Common myeloid progenitor, CD34-positive (primary cell): ENCODE measurements at regions not wholly inside any gene's neighbourhood (a gene's known extent, or its start where the extent isn't known, plus 50 kb on each side); places are given as distances from the start of the nearest gene placed in this dataset.

Experiments
- CTCF ChIA-PET: fragments of 350-600 bp; sonication (Branson Sonifier 250); formaldehyde crosslinking; loops from one replicate; lab custom pipeline; 2021; ENCODE audit warnings: antibody characterized with exemption; lab: Charles Lee
- POLR2A ChIA-PET: fragments of 350-600 bp; sonication (Branson Sonifier 250); formaldehyde crosslinking; loops from one replicate; lab custom pipeline; 2021; ENCODE audit warnings: antibody characterized with exemption; lab: Charles Lee
- DNase-seq, 3 donors: peaks; one replicate each; pipeline versions ENCODE4 v3.0.0 to v3.0.0-alpha.2; 2013
- H3K27ac ChIP-seq, 2 experiments: 1 replicate in 1 of 2; 2 replicates in 1 of 2; pipeline ENCODE4 v1.7.0; 2013; ENCODE audit warnings: inconsistent platforms in 2 of 2, low read length in 2 of 2, mild to moderate bottlenecking in 2 of 2, low read depth in 1 of 2, moderate library complexity in 1 of 2; ENCODE audit not compliant: severe bottlenecking in 2 of 2, insufficient read depth in 1 of 2, poor library complexity in 1 of 2
- H3K27me3 ChIP-seq, 5 experiments: replicated peaks in 2 of 5; 1 replicate in 3 of 5; 2 replicates in 2 of 5; pipeline versions ENCODE4 v1.6.1 to v1.7.0; 2013; ENCODE audit warnings: low read length in 4 of 5, mild to moderate bottlenecking in 2 of 5, moderate library complexity in 2 of 5, inconsistent platforms in 1 of 5; ENCODE audit not compliant: insufficient read depth in 5 of 5, control insufficient read depth in 4 of 5
- H3K36me3 ChIP-seq, 4 experiments: 1 replicate in 2 of 4; 2 replicates in 2 of 4; pipeline versions ENCODE4 v1.6.1 to v1.7.0; 2013; ENCODE audit warnings: low read length in 3 of 4, control low read depth in 1 of 4, mild to moderate bottlenecking in 1 of 4; ENCODE audit not compliant: control insufficient read depth in 4 of 4, insufficient read depth in 4 of 4
- H3K4me1 ChIP-seq, 4 experiments: 1 replicate in 3 of 4; 2 replicates in 1 of 4; pipeline versions ENCODE4 v1.6.1 to v1.7.1; 2013; ENCODE audit warnings: low read length in 3 of 4, mild to moderate bottlenecking in 3 of 4, control low read depth in 1 of 4, inconsistent platforms in 1 of 4, moderate library complexity in 1 of 4; ENCODE audit not compliant: control insufficient read depth in 4 of 4, insufficient read depth in 4 of 4; ENCODE audit errors: control extremely low read depth in 1 of 4
- H3K4me3 ChIP-seq, 7 experiments: 1 replicate in 4 of 7; 2 replicates in 3 of 7; pipeline versions ENCODE4 v1.5.1 to v1.7.0; 2013; ENCODE audit warnings: mild to moderate bottlenecking in 7 of 7, low read length in 6 of 7, moderate library complexity in 6 of 7, inconsistent platforms in 2 of 7, low read depth in 2 of 7, control low read depth in 1 of 7; ENCODE audit not compliant: insufficient read depth in 4 of 7, control insufficient read depth in 1 of 7; ENCODE audit errors: extremely low read depth in 1 of 7
- H3K9me3 ChIP-seq, 5 experiments: 1 replicate in 4 of 5; 2 replicates in 1 of 5; pipeline versions ENCODE4 v1.6.1 to v1.7.1; 2013; ENCODE audit warnings: low read length in 4 of 5, mild to moderate bottlenecking in 2 of 5, inconsistent platforms in 1 of 5, low read depth in 1 of 5, moderate library complexity in 1 of 5; ENCODE audit not compliant: control insufficient read depth in 4 of 5, insufficient read depth in 2 of 5; ENCODE audit errors: control extremely low read depth in 1 of 5
- WGBS: methylation state at CpG from one replicate; pipeline ENCODE4 v1.1.5; 2013; ENCODE audit not compliant: insufficient coverage; 5-methylcytosine and 5-hydroxymethylcytosine counted together

GRCh38 chr6:106035655-106036054, 50.5 kb upstream of the PRDM1 start:
- H3K4me3 ChIP-seq = no peak overlapping the region
- ChIA-PET CTCF (no interaction called here), POLR2A (no interaction called here)
- H3K27me3 ChIP-seq = no peaks in the 10 kb centered on the region
- 100% methylated on average over 1 of the region's 2 CpGs for WGBS
- H3K36me3 ChIP-seq = no peaks in the 10 kb centered on the region
- H3K27ac ChIP-seq = no peak overlapping the region
- no peak for DNase-seq
- H3K4me1 ChIP-seq = no peaks in the 10 kb centered on the region
- peaks cover 4 to 22% (median 8%) of the 10 kb centered on the region in 5 experiments for H3K9me3 ChIP-seq

- no peaks in the 10 kb centered on the region for H3K27me3 ChIP-seq
- H3K36me3 ChIP-seq = no peaks in the 10 kb centered on the region
- peaks cover 4 to 22% (median 8%) of the 10 kb centered on the region in 5 experiments for H3K9me3 ChIP-seq
- H3K4me3 ChIP-seq = no peak overlapping the region
- WGBS = no CpG with 5 or more reads among the region's 2 CpGs
- no peaks in the 10 kb centered on the region for H3K4me1 ChIP-seq
- no peak overlapping the region for H3K27ac ChIP-seq
- CTCF ChIA-PET = interaction anchor here (1.5 kb wide), 1 partner anchor 10 kb away, joined by 3 read pairs; no protein-coding TSS in a partner anchor
- POLR2A ChIA-PET = no interaction called here
- no peak for DNase-seq
Measured at GRCh38 chr6:106033806-106034205, 52.3 kb upstream of the PRDM1 start.

DNA sequence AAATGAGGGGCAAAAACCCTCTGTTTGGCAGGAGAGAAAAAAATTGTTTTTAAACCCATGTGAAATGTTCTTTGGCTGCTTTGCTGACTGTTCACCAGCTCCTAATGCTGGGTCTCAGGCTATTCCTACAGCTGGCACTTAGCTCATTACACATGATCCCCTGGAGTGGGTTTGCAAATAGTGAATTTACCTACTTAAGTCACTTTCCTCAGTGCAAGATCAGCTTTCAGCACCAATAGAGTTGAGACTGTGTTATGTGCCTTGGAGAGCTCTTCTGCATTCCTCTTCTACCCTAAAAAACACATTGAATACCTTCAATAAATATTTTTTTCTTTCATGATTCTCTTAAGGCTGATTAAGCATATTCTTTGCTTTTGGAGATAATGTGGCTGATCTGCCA, 58.4 kb upstream of the PRDM1 start:
- Histone ChIP-seq H3K9me3 (no peaks in the 10 kb centered on the region), H3K27ac (no peak overlapping the region), H3K36me3 (no peaks in the 10 kb centered on the region), H3K4me1 (no peaks in the 10 kb centered on the region), H3K4me3 (no peak overlapping the region), H3K27me3 (peaks cover 0 to 14% (median 3%) of the 10 kb centered on the region in 5 experiments)
- CTCF ChIA-PET = no interaction called here
- DNase-seq = no peak
- POLR2A ChIA-PET = no interaction called here

GRCh38 chr6:106026748-106027715, 59.1 kb upstream of the PRDM1 start:
- H3K9me3 ChIP-seq = no peaks in the 10 kb centered on the region
- 33% methylated on average over 9 of the region's 17 CpGs for WGBS
- ChIA-PET CTCF (interaction anchor here (0.7 kb wide), 1 partner anchor 259 kb away, joined by 3 read pairs; no protein-coding TSS in a partner anchor), POLR2A (no interaction called here)
- no peaks in the 10 kb centered on the region for H3K4me1 ChIP-seq
- H3K27me3 ChIP-seq = peaks cover 0 to 14% (median 3%) of the 10 kb centered on the region in 5 experiments
- H3K36me3 ChIP-seq = no peaks in the 10 kb centered on the region
- H3K27ac ChIP-seq = no peak overlapping the region
- H3K4me3 ChIP-seq = peak overlapping the region in 1 of 7 experiments; percentile 59
- peak in 2 of 3 donors; percentile 24 to 27 for DNase-seq

GRCh38 chr6:106025655-106026054, 60.5 kb upstream of the PRDM1 start:
- Histone ChIP-seq H3K9me3 (no peaks in the 10 kb centered on the region), H3K27me3 (peaks cover 0 to 14% (median 3%) of the 10 kb centered on the region in 5 experiments), H3K4me1 (no peaks in the 10 kb centered on the region), H3K4me3 (no peak overlapping the region), H3K36me3 (no peaks in the 10 kb centered on the region), H3K27ac (no peak overlapping the region)
- ChIA-PET CTCF (no interaction called here), POLR2A (no interaction called here)
- DNase-seq = no peak

DNA sequence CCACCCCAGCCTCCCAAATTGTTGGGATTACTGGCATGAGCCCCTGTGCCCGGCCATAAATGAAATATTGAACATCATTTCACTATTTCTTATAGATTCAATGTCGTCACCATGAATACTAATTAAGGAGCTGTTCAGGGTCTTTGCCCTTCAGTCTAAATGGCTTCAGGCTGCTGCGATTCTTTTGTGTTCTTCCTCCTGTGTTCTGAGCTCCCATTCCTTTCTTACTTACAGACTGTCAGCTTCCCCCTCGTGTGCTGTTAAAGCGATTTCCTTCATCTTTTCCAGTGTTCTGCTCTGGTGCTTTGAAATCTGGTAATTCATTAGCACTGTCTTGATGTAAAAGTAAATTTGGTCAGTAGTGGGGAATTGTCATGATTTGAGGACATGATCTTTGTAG, 63.3 kb upstream of the PRDM1 start:
- ChIA-PET CTCF (interaction anchor here (1.1 kb wide), 1 partner anchor 9 kb away, joined by 3 read pairs; no protein-coding TSS in a partner anchor), POLR2A (no interaction called here)
- no peaks in the 10 kb centered on the region for H3K4me1 ChIP-seq
- H3K36me3 ChIP-seq = no peaks in the 10 kb centered on the region
- no peak for DNase-seq
- WGBS = 91% methylated on average over 3 of the region's 5 CpGs
- H3K4me3 ChIP-seq = no peak overlapping the region
- no peak overlapping the region for H3K27ac ChIP-seq
- peaks cover 0 to 13% (median 3%) of the 10 kb centered on the region in 5 experiments for H3K27me3 ChIP-seq
- H3K9me3 ChIP-seq = no peaks in the 10 kb centered on the region

- H3K27me3 ChIP-seq = peaks cover 0 to 5% (median 3%) of the 10 kb centered on the region in 5 experiments
- H3K27ac ChIP-seq = no peak overlapping the region
- no peaks in the 10 kb centered on the region for H3K9me3 ChIP-seq
- no peaks in the 10 kb centered on the region for H3K4me1 ChIP-seq
- ChIA-PET POLR2A (no interaction called here), CTCF (no interaction called here)
- H3K36me3 ChIP-seq = no peaks in the 10 kb centered on the region
- no peak for DNase-seq
- no peak overlapping the region for H3K4me3 ChIP-seq
- WGBS = 100% methylated on average over 2 of the region's 5 CpGs
Measured at GRCh38 chr6:106017454-106017853, 68.7 kb upstream of the PRDM1 start.
